ENCODE measurements at regions not wholly inside any gene's neighbourhood (a gene's known extent, or its start where the extent isn't known, plus 50 kb on each side); places are given as distances from the start of the nearest gene placed in this dataset.
"Not testable (repeated sequence)": the region's sequence is repeated elsewhere in the genome, so short reads cannot be mapped to it uniquely, and the experiment has no call there.

DNA sequence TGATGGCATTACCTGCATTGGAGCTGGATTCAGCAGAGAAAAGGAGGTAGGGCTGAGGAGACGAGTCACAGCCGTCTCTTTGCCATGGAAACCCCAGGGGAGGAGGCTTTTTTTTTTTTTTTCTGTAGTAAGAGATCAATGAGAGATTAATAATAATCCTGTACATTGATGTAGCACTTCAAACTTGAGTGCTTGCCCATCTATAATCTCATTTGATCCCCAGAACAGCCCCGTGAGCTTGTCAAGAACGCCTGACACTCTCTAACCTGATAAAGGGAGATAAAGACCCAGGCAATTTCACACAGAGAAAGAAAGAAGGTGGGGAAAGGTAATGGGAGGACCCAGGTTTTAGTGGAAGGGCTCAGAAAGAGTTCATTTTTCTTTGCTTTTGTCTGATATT is 195.2 kb upstream of the FOXK1 start:
- H3K27ac ChIP-seq = no peak overlapping the region
- TF ChIP-seq ZFX (IDR thresholded peaks at IDR 0.05; ENCODE audit: borderline replicate concordance) = no peak
- TF ChIP-seq, protein P1, sequence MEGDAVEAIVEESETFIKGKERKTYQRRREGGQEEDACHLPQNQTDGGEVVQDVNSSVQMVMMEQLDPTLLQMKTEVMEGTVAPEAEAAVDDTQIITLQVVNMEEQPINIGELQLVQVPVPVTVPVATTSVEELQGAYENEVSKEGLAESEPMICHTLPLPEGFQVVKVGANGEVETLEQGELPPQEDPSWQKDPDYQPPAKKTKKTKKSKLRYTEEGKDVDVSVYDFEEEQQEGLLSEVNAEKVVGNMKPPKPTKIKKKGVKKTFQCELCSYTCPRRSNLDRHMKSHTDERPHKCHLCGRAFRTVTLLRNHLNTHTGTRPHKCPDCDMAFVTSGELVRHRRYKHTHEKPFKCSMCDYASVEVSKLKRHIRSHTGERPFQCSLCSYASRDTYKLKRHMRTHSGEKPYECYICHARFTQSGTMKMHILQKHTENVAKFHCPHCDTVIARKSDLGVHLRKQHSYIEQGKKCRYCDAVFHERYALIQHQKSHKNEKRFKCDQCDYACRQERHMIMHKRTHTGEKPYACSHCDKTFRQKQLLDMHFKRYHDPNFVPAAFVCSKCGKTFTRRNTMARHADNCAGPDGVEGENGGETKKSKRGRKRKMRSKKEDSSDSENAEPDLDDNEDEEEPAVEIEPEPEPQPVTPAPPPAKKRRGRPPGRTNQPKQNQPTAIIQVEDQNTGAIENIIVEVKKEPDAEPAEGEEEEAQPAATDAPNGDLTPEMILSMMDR (IDR thresholded peaks at IDR 0.05) = no peak

DNA sequence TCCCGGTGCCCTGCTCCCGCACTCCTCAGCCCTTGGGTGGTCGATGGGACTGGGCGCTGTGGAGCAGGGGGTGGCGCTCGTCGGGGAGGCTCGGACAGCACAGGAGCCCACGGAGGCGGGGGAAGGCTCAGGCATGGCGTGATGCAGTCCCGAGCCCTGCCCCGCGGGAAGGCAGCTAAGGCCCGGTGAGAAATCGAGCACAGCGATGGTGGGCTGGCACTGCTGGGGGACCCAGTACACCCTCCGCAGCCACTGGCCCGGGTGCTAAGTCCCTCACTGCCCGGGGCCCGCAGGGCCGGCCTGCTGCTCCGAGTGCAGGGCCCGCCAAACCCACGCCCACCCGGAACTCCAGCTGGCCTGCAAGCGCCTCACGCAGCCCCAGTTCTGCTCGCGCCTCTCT is 185.2 kb upstream of the FOXK1 start:
- H3K27ac ChIP-seq = not testable (repeated sequence)

DNA sequence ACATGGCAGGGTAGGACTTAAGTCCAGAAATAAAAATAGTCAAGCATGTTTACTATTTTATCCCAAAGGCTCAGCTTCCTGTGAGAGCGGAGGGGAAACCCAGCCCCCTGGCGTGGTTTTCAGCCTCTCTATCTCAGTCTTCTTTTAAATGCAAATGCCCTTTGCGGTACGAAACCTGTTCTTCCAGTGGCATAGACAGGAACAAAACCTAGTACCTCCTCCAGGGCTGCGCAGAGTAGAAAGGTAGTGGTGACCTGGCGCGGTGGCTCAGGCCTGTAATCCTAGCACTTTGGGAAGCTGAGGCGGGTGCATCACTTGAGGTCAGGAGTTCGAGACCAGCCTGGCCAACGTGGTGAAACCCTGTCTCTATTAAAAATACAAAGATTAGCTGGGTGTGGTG is 181.3 kb upstream of the FOXK1 start:
- no peak for TF ChIP-seq ZFX (IDR thresholded peaks at IDR 0.05; ENCODE audit: borderline replicate concordance)
- TF ChIP-seq, protein P1 (IDR thresholded peaks at IDR 0.05) = no peak
- no peak overlapping the region for H3K27ac ChIP-seq

DNA sequence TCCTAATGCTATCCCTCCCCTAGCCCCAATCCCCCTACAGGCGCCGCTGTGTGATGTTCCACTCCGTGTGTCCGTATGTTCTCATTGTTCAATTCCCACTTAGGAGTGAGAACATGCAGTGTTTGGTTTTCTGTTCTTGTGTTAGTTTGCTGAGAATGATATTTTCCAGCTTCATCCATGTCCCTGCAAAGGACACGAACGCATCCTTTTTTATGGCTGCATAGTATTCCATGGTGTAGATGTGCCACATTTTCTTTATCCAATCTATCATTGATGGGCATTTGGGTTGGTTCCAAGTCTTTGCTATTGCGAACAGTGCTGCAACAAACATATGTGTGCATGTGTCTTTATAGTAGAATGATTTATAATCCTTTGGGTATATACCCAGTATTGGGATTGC is 174.2 kb upstream of the FOXK1 start:
- H3K27ac ChIP-seq = not testable (repeated sequence)

DNA sequence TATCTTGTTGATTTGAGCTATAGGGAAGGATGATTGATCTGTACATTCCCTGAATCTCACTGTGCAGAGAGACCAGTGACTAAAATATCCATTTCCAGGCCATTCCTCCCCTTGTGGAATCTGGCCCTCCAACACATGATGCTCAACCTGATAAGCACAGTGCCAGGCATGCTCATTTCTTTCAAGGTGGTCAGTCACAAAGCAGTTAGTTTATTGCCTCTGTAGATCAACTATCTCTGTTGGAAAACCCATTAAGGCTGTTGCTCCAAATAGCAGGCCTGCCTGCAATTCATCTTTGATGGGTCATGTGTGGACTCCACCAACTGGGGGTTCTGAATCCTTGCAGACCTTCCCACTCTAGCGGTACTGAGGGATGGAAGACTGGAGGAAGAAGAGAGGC is 168.6 kb upstream of the FOXK1 start:
- H3K27ac ChIP-seq = no peak overlapping the region
- no peak for TF ChIP-seq ZFX (IDR thresholded peaks at IDR 0.05; ENCODE audit: borderline replicate concordance)
- TF ChIP-seq, protein P1 (IDR thresholded peaks at IDR 0.05) = no peak

DNA sequence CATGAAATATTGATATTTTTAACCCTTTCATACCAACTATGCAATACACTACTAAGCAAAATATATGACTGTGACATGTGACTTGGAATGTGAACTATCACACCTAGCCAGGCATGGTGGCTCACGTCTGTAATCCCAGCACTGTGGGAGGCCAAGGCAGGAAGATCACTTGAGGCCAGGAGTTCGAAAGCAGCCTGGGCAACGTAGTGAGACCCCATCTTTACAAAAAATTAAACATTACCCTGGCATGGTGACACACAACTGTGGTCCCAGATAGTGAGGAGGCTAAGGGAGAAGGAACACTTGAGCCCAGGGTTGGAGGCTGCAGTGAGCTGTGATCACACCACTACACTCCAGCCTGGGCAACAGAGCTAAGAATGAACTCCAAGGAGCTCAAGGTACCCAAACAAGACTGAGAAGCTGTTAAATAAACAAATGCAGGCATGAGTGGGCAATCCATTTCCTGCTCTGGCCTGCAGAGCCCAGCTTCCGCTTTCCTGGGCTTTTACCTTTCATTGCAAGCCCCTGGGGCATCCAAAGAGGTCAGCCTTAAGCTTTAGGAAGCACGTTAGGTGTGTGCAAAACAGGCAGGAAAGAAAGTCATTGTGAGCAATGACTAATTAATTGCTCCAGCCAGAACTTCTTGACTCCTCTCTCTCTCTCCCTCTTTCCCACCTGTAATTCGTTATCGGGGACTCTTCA is 162.1 kb upstream of the FOXK1 start:
- H3K27ac ChIP-seq = no peak overlapping the region
- TF ChIP-seq ZFX (IDR thresholded peaks at IDR 0.05; ENCODE audit: borderline replicate concordance) = no peak
- TF ChIP-seq, protein P1 (IDR thresholded peaks at IDR 0.05) = no peak

DNA sequence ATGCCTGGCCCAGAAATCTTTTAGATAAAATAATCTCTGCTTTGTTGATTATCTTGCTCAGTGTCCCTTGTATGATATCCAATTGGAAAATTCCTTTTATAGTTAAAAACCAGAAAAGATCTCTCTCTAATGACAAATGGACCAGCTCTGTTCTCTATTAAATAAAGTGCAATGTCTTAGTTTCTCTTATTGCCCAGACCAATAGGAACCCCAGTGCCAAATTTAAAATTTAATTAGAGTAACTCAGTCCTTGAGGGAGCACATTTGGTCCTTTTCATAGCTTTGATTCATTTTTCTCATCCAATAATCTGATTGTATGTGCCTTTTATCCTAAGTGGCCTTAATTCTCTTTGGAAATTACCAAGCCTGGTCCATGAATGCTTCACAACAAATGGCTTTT is 158.9 kb upstream of the FOXK1 start:
- TF ChIP-seq, protein P1 (IDR thresholded peaks at IDR 0.05) = no peak
- no peak for TF ChIP-seq ZFX (IDR thresholded peaks at IDR 0.05; ENCODE audit: borderline replicate concordance)
- H3K27ac ChIP-seq = no peak overlapping the region

DNA sequence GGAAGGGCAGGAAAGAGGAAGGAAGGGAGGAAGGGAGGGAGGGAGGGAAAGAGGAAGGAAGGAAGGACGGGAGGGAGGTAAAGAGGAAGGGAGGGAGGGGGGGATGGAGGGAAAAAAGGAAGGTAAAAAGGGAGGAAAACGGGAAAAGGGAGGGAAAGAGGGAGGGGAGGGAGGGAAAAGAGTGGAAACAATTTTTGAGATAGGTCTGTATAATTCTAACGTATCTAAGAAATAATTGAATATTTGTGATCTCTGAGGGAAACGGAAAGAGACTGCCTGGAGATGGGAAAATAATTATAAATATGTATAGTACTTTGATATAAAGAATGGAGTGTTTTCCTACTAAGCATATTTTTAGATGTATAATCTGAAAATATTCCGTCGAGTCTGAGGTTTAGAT is 158.2 kb upstream of the FOXK1 start:
- H3K27ac ChIP-seq = no peak overlapping the region
- TF ChIP-seq, protein P1 (IDR thresholded peaks at IDR 0.05) = no peak
- TF ChIP-seq ZFX (IDR thresholded peaks at IDR 0.05; ENCODE audit: borderline replicate concordance) = no peak

Measured in 22Rv1 (cell line).